RCC 7860 (cell line): ENCODE measurements at regions not wholly inside any gene's neighbourhood (a gene's known extent, or its start where the extent isn't known, plus 50 kb on each side); places are given as distances from the start of the nearest gene placed in this dataset.

Experiments
- DNase-seq: peaks from one replicate; pipeline ENCODE4 v3.0.0-alpha.2; 2015; ENCODE audit warnings: low spot score
- FAIRE-seq: peaks from 2 replicates; lab custom pipeline; 2012; peaks lifted over from hg19 to GRCh38; lab: Jason Lieb, UNC

- FAIRE-seq (no peak), DNase-seq (no peak)
These were observed 118.5 kb downstream of the ACKR3 start for GRCh38 chr2:236688157-236688556.

DNA sequence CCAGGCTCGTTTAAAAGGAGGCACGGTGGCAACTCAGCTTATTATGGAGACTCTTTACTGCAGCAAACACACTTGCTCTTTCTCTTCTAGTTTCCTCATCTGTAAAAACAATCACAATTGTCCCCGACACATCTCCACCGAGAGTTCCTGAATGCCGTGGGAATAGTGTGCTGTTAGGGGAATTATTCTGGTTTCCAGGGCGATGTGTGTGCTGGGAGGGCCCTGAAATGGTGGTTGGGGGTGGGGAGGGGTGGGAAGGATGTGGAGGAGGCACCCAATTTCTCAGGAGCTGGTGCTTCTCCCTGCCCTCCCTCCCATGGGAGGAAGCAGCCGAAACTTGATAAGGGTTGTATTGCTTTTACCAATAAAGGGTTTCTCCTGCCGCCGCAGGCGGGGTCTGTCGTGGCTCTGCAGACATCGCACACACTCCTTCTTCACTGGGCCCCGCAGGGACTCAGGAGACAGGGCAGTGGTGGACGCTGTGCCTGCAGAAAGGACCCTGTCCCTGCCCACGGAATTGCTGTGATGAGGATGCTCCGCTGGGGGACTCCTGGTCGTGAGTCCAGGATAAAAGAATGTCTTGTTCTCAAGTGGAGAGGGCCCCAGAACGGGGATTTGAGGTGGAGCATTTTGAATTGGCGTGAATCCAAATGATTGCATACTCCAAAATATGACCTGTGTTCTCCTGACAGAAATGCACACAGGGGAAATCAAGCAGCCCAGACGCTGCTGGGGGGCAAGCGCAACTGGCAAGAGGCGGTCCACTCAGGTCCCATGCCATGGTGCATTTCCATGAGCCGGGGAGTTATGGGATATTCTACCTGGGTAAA is 119.2 kb downstream of the ACKR3 start:
- FAIRE-seq (no peak), DNase-seq (no peak)

GRCh38 chr2:236689393-236689700 is 119.7 kb downstream of the ACKR3 start:
- DNase-seq (no peak), FAIRE-seq (no peak)

GRCh38 chr2:236689981-236690380 is 120.4 kb downstream of the ACKR3 start:
- DNase-seq, result no peak
- FAIRE-seq, result no peak

- DNase-seq (no peak), FAIRE-seq (no peak)
These were observed 121.1 kb downstream of the ACKR3 start for GRCh38 chr2:236690726-236691125.

DNA sequence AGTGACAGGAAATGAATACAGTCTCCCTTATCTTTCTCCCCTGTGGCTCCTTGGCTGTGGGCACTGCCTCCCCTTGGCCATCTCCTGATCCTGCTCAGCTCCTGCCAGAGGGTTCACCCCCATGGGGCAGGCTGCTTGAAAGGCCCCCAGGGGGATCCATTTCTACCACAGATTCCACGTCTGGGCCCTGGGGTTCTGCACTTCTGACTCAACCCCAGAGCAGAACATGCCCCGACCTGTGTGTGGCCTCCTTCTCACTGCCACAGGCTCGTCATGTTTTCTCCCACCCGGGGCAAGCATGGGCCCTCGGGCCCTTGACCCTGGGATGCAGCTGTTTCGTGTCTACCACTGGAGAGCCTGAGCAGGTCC is 122.2 kb downstream of the ACKR3 start:
- no peak for DNase-seq
- no peak for FAIRE-seq

- DNase-seq, result no peak
- FAIRE-seq, result no peak
These were observed 123.3 kb downstream of the ACKR3 start for GRCh38 chr2:236692937-236693336.

GRCh38 chr2:236693531-236693930 is 123.9 kb downstream of the ACKR3 start:
- FAIRE-seq, result no peak

DNA sequence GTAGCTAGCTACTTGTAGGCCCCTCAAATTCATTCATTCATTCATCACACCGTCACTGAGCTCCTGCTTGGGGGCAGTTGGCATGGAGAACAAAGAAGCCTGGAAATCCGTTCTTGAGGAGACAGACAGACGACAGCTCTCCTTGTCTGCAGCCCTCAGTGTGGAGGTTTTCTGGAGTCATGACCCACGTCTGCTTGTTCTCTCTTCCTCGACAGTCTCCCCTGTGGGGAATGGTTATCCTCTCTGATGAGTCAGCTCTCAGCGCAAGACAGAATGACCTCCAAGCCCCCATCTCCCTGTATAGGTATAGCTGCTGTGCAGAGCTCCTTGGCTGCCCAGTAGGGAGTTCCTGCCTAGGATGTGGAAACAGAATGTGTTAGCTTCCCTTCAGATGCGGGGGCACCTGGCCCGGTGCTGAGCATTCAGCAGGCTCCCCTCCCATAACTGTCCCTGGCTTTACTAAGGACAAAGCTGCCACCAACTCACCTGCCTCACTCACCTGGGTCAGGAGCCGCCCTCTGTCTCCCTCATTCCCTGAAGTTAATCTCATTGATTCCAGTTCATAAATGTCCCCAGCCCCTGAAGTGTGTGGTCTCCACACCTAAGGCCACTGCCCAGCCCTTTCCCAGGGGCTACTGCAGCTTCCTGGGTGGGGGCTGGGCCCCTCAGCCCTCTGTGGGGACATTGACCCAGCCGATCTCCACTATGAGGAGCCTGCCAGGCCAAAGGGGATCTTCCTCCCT is 124.7 kb downstream of the ACKR3 start:
- FAIRE-seq, result no peak
- DNase-seq, result no peak

More at GRCh38 chr2:236693531-236693930, 123.9 kb downstream of the ACKR3 start:
- DNase-seq, result no peak

DNA sequence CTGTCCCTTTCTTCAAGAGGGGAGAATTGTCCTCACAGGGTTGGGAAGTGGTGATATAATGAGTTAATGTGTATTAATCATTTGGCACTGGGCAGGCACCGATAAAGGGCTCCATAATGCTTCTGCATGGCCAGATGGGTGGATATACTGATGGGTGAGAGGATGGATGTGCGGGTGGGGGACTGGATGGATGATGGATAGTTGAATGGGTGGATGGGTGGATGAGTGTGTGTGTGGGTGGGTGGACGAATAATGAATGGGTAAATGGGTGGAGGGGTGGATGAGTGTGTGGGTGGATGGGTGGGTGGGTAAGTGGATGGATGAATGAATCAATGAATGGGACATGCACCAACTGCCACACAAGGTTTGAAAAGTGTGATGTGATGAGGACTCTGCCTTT is 127.2 kb downstream of the ACKR3 start:
- DNase-seq (no peak), FAIRE-seq (no peak)

- FAIRE-seq (no peak), DNase-seq (no peak)
These were observed 128.5 kb downstream of the ACKR3 start for GRCh38 chr2:236698016-236698627.

- FAIRE-seq, result no peak
- DNase-seq, result no peak
These were observed 131.1 kb downstream of the ACKR3 start for GRCh38 chr2:236700703-236701102.

GRCh38 chr2:236702657-236703372 is 133.2 kb downstream of the ACKR3 start:
- DNase-seq (no peak), FAIRE-seq (no peak)

GRCh38 chr2:236703373-236703709 is 133.7 kb downstream of the ACKR3 start:
- no peak for DNase-seq

GRCh38 chr2:236703906-236704305 is 134.3 kb downstream of the ACKR3 start:
- FAIRE-seq (no peak), DNase-seq (no peak)

More at GRCh38 chr2:236703373-236703709, 133.7 kb downstream of the ACKR3 start:
- FAIRE-seq, result no peak

- no peak for DNase-seq
- no peak for FAIRE-seq
These were observed 135.3 kb downstream of the ACKR3 start for GRCh38 chr2:236704887-236705286.

GRCh38 chr2:236705295-236706105 is 135.9 kb downstream of the ACKR3 start:
- DNase-seq (peak; percentile 9), FAIRE-seq (no peak)

DNA sequence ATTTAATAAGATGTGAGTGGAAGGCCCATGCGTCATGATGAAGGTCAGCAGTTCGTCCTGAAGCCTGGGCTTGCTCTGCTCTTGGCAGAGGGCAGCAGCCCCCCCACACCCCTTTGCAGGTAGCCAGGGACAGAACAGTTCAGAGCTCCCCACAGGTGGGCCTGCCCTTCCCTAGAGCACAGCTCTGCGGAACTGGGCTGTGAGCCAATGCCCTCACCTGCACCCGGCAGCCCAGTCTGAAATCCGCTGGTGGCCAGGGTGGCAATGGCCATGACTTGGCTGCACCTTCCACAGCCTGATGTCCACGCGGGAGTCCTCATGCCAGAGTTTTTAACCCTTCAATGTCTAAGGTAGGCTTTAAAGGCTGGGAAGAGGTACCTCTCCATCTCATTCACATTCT is 136.7 kb downstream of the ACKR3 start:
- no peak for DNase-seq

DNA sequence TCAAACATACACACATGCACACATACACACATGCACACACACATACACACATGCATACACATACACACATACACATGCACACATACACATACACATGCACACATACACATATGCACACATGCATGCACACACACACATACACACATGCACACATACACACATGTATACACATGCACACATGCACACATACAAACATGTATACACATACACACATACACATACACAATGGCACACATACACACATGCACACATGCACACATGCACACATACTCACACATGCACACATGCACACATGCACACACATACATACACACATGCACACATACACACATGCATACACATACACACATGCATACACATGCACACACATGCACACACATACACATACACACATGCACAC is 137.2 kb downstream of the ACKR3 start:
- FAIRE-seq, result no peak
- no peak for DNase-seq

More for the DNA sequence above, 136.7 kb downstream of the ACKR3 start:
- no peak for FAIRE-seq

DNA sequence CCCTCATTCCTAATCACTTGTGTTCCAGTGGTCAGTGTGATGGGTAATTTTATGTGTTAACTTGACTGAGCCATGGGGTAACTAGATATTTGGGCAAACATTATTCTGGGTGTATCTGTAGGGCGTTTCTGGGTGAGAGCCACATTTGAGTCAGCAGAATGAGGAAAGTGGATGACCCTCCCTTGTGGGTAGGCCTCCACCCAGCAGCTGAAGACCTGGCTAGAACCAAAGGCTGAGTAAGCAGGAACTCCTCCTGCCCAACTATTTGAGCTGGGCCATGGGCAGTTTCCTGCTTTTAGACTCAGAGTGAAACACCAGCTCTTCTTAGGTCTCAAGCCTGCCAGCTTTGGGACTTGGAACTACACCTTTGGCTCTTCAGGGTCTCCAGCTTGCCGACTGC is 141.8 kb downstream of the ACKR3 start:
- DNase-seq (peak; percentile 70), FAIRE-seq (peak; percentile 74)

GRCh38 chr2:236712304-236712703 is 142.7 kb downstream of the ACKR3 start:
- DNase-seq (peak; percentile 68), FAIRE-seq (peak; percentile 75)
